H1 (cell line): ENCODE measurements at regions not wholly inside any gene's neighbourhood (a gene's known extent, or its start where the extent isn't known, plus 50 kb on each side); places are given as distances from the start of the nearest gene placed in this dataset.

Experiments used
- CTCF ChIA-PET: fragments of 300-600 bp; sonication (Branson Sonifier 250); formaldehyde crosslinking; loops from one replicate; lab custom pipeline; 2021; ENCODE audit not compliant: partially characterized antibody; lab: Charles Lee
- POLR2A ChIA-PET: fragments of 300-600 bp; sonication (Branson Sonifier 250); formaldehyde crosslinking; loops from one replicate; lab custom pipeline; 2021; ENCODE audit warnings: inconsistent platforms; ENCODE audit not compliant: partially characterized antibody; lab: Charles Lee
- DNase-seq, 2 experiments: peaks; one replicate each; pipeline versions ENCODE4 v3.0.0 to v3.0.0-alpha.2; 2010 to 2022; ENCODE audit warnings: low spot score in 2 of 2, low read depth in 1 of 2, mixed read lengths in 1 of 2
- FAIRE-seq: peaks from 2 replicates; lab custom pipeline; 2011; peaks lifted over from hg19 to GRCh38; lab: Jason Lieb, UNC
- H2AFZ ChIP-seq: 2 replicates; pipeline ENCODE4 v1.8.1; 2012; ENCODE audit warnings: low read length, inconsistent platforms
- H2AK5ac ChIP-seq: 2 replicates; pipeline ENCODE4 v1.6.1; 2013; ENCODE audit warnings: low read depth, low read length
- H2BK120ac ChIP-seq: replicated peaks from 2 replicates; pipeline ENCODE3; 2013; ENCODE audit warnings: low read depth, low read length, inconsistent platforms
- H2BK12ac ChIP-seq: 2 replicates; pipeline ENCODE4 v1.6.1; 2013; ENCODE audit warnings: low read depth, low read length
- H2BK15ac ChIP-seq: 2 replicates; pipeline ENCODE4 v1.6.1; 2013; ENCODE audit warnings: low read length
- H2BK20ac ChIP-seq: 2 replicates; pipeline ENCODE4 v1.6.1; 2013; ENCODE audit warnings: low read length
- H2BK5ac ChIP-seq: 2 replicates; pipeline ENCODE4 v1.6.1; 2013; ENCODE audit warnings: low read depth, low read length
- H3K14ac ChIP-seq: 2 replicates; pipeline ENCODE4 v1.6.1; 2013; ENCODE audit warnings: inconsistent platforms; ENCODE audit not compliant: insufficient read length
- H3K18ac ChIP-seq: 2 replicates; pipeline ENCODE4 v1.6.1; 2013; ENCODE audit warnings: low read length; ENCODE audit errors: extremely low read depth
- H3K23ac ChIP-seq: 2 replicates; pipeline ENCODE4 v1.6.1; 2013; ENCODE audit warnings: inconsistent platforms; ENCODE audit not compliant: insufficient read length
- H3K23me2 ChIP-seq: 2 replicates; pipeline ENCODE4 v1.6.1; 2013; ENCODE audit warnings: low read depth, low read length
- H3K27ac ChIP-seq: 2 replicates; pipeline ENCODE4 v1.6.1; 2011; ENCODE audit warnings: low read depth, low read length, inconsistent platforms
- H3K27me3 ChIP-seq, 4 experiments: replicated peaks in 1 of 4; 1 replicate in 1 of 4; 2 replicates in 3 of 4; pipeline versions ENCODE4 v1.6.1 to v1.8.1; 2011 to 2013; ENCODE audit warnings: low read length in 3 of 4, mild to moderate bottlenecking in 3 of 4, inconsistent platforms in 2 of 4, mixed read lengths in 2 of 4, moderate library complexity in 1 of 4; ENCODE audit not compliant: control insufficient read depth in 3 of 4, insufficient read depth in 3 of 4; ENCODE audit errors: extremely low read depth in 1 of 4
- H3K36me3 ChIP-seq, 4 experiments: 2 replicates each; pipeline versions ENCODE4 v1.6.1 to v1.8.1; 2011 to 2013; ENCODE audit warnings: mild to moderate bottlenecking in 4 of 4, low read length in 3 of 4, moderate library complexity in 2 of 4, control low read depth in 1 of 4, inconsistent platforms in 1 of 4; ENCODE audit not compliant: insufficient read depth in 4 of 4, control insufficient read depth in 2 of 4
- H3K4ac ChIP-seq: replicated peaks from 2 replicates; pipeline ENCODE3; 2013; ENCODE audit warnings: low read length, low read depth, mixed read lengths, inconsistent platforms; ENCODE audit not compliant: insufficient read length
- H3K4me1 ChIP-seq, 4 experiments: replicated peaks in 1 of 4; 1 replicate in 1 of 4; 2 replicates in 3 of 4; pipeline versions ENCODE4 v1.6.1 to v1.8.1; 2011 to 2013; ENCODE audit warnings: low read length in 3 of 4, inconsistent platforms in 2 of 4, mixed read lengths in 1 of 4; ENCODE audit not compliant: insufficient read depth in 4 of 4, control insufficient read depth in 3 of 4
- H3K4me2 ChIP-seq, 2 experiments: 2 replicates each; pipeline versions ENCODE4 v1.6.1 to v1.8.1; 2011 to 2013; ENCODE audit warnings: low read depth in 2 of 2, low read length in 2 of 2, control low read depth in 1 of 2, inconsistent platforms in 1 of 2, mild to moderate bottlenecking in 1 of 2; ENCODE audit not compliant: insufficient read depth in 1 of 2
- H3K4me3 ChIP-seq, 4 experiments: fragments of 200-600, 300-600 bp in 1 of 4; sonication (generic), shearing (Covaris generic), sonication (Bioruptor Twin) in 1 of 4; 2 replicates each; pipeline versions ENCODE4 v1.5.1 to v1.8.1; 2011 to 2016; ENCODE audit warnings: low read length in 4 of 4, low read depth in 3 of 4, control low read depth in 2 of 4, inconsistent platforms in 2 of 4, mild to moderate bottlenecking in 2 of 4, mixed read lengths in 1 of 4, moderate library complexity in 1 of 4; ENCODE audit not compliant: insufficient read depth in 2 of 4; ENCODE audit errors: extremely low read depth in 1 of 4
- H3K56ac ChIP-seq: replicated peaks from 2 replicates; pipeline ENCODE3; 2013; ENCODE audit warnings: low read depth, mild to moderate bottlenecking, mixed read lengths, low read length, inconsistent platforms; ENCODE audit not compliant: insufficient read length
- H3K79me1 ChIP-seq: 2 replicates; pipeline ENCODE4 v1.6.1; 2013; ENCODE audit warnings: low read depth, low read length, control low read depth
- H3K79me2 ChIP-seq, 2 experiments: 2 replicates each; pipeline versions ENCODE4 v1.6.1 to v1.8.1; 2012 to 2013; ENCODE audit warnings: low read length in 2 of 2, mild to moderate bottlenecking in 2 of 2, inconsistent platforms in 1 of 2; ENCODE audit not compliant: insufficient read depth in 2 of 2, control insufficient read depth in 1 of 2
- H3K9ac ChIP-seq, 4 experiments: replicated peaks in 1 of 4; 1 replicate in 1 of 4; 2 replicates in 3 of 4; pipeline versions ENCODE4 v1.6.1 to v1.8.1; 2011 to 2013; ENCODE audit warnings: low read depth in 3 of 4, low read length in 3 of 4, control low read depth in 2 of 4, mild to moderate bottlenecking in 2 of 4, moderate library complexity in 2 of 4, inconsistent platforms in 1 of 4; ENCODE audit errors: extremely low read depth in 1 of 4
- H3K9me3 ChIP-seq, 2 experiments: 2 replicates each; pipeline versions ENCODE4 v1.6.1 to v1.8.1; 2012 to 2013; ENCODE audit warnings: mild to moderate bottlenecking in 2 of 2, moderate library complexity in 2 of 2, control low read depth in 1 of 2, inconsistent platforms in 1 of 2, low read depth in 1 of 2, low read length in 1 of 2, mixed read lengths in 1 of 2; ENCODE audit not compliant: insufficient read depth in 2 of 2
- H4K20me1 ChIP-seq, 2 experiments: replicated peaks in 1 of 2; 2 replicates each; pipeline versions ENCODE3 to v1.8.1; 2011 to 2013; ENCODE audit warnings: inconsistent platforms in 2 of 2, low read length in 2 of 2, mild to moderate bottlenecking in 1 of 2; ENCODE audit not compliant: insufficient read depth in 2 of 2, control insufficient read depth in 1 of 2
- H4K5ac ChIP-seq: 2 replicates; pipeline ENCODE4 v1.6.1; 2013; ENCODE audit warnings: low read length, low read depth, mixed read lengths, inconsistent platforms; ENCODE audit not compliant: insufficient read length
- H4K8ac ChIP-seq: 2 replicates; pipeline ENCODE4 v1.8.0; 2013; ENCODE audit warnings: mild to moderate bottlenecking, moderate library complexity, low read length, inconsistent platforms; ENCODE audit not compliant: insufficient read depth; ENCODE audit errors: extremely low read depth
- H4K91ac ChIP-seq: replicated peaks from 2 replicates; pipeline ENCODE3; 2013; ENCODE audit warnings: low read length, mixed read lengths, inconsistent platforms; ENCODE audit not compliant: insufficient read length
- ASH2L ChIP-seq: fragments of 200-600, 300-600 bp; sonication (generic); IDR thresholded peaks from one replicate; pipeline ENCODE4 v1.7.1; 2017; ENCODE audit warnings: low read length
- ATF3 ChIP-seq: IDR thresholded peaks from 2 replicates; pipeline ENCODE4 v1.6.1; 2011; ENCODE audit warnings: low read depth, mild to moderate bottlenecking, low read length; ENCODE audit not compliant: insufficient read depth
- BCL11A ChIP-seq, 2 experiments: IDR thresholded peaks; one replicate each; pipeline ENCODE4 v1.6.1; 2011; ENCODE audit warnings: low read depth in 2 of 2, low read length in 2 of 2, mild to moderate bottlenecking in 2 of 2
- CBX5 ChIP-seq: fragments of 300-800, 300-1000 bp; sonication (generic); IDR thresholded peaks from 2 replicates; pipeline ENCODE4 v1.7.1; 2016; ENCODE audit warnings: antibody characterized with exemption, low read length, low read depth
- EP300 ChIP-seq, 2 experiments: IDR thresholded peaks; 1 replicate in 1 of 2; 2 replicates in 1 of 2; pipeline ENCODE4 v1.6.1; 2011 to 2012; ENCODE audit warnings: low read depth in 2 of 2, low read length in 2 of 2, mild to moderate bottlenecking in 2 of 2, borderline replicate concordance in 1 of 2, inconsistent platforms in 1 of 2, moderate library complexity in 1 of 2
- HDAC2 ChIP-seq, 2 experiments: fragments of 300-600 bp in 1 of 2; sonication (generic) in 1 of 2; IDR thresholded peaks; 2 replicates each; pipeline ENCODE4 v1.6.1; 2011 to 2012; ENCODE audit warnings: low read depth in 2 of 2, low read length in 2 of 2, mild to moderate bottlenecking in 2 of 2, moderate library complexity in 2 of 2, borderline replicate concordance in 1 of 2, inconsistent platforms in 1 of 2
- HDAC6 ChIP-seq: IDR thresholded peaks from one replicate; pipeline ENCODE4 v1.7.1; 2012; ENCODE audit warnings: low read depth, mild to moderate bottlenecking, inconsistent platforms, low read length, moderate library complexity
- JUND ChIP-seq: IDR thresholded peaks from 2 replicates; pipeline ENCODE4 v1.6.1; 2011; ENCODE audit warnings: mild to moderate bottlenecking, improper control_type of control experiment, low read length
- KDM4A ChIP-seq: IDR thresholded peaks from one replicate; pipeline ENCODE4 v1.7.1; 2012; ENCODE audit warnings: low read depth, mild to moderate bottlenecking, moderate library complexity, low read length, inconsistent platforms; ENCODE audit not compliant: severe bottlenecking
- NANOG ChIP-seq: IDR thresholded peaks from 2 replicates; pipeline ENCODE4 v1.6.1; 2011; ENCODE audit warnings: low read length, low read depth, mild to moderate bottlenecking, inconsistent platforms; ENCODE audit not compliant: insufficient read depth, poor library complexity, severe bottlenecking
- POU5F1 ChIP-seq: IDR thresholded peaks from 2 replicates; pipeline ENCODE4 v1.6.1; 2011; ENCODE audit warnings: low read depth, mild to moderate bottlenecking, low read length, moderate library complexity
- TEAD4 ChIP-seq: IDR thresholded peaks from 2 replicates; pipeline ENCODE4 v1.6.1; 2012; ENCODE audit warnings: low read depth, low read length, inconsistent platforms, mixed read lengths
- WGBS, 2 experiments: shearing (Covaris generic) in 1 of 2; methylation state at CpG; one replicate each; pipeline versions ENCODE4 v1.1.6 to v1.1.7; 2013 to 2015; ENCODE audit warnings: low lambda C conversion rate in 2 of 2, mixed read lengths in 2 of 2, inconsistent platforms in 1 of 2, low coverage in 1 of 2, missing lambda C conversion rate in 1 of 2; ENCODE audit not compliant: insufficient replicate concordance in 2 of 2, insufficient coverage in 1 of 2, insufficient read length in 1 of 2; ENCODE audit errors: extremely low coverage in 1 of 2, missing lambda C conversion rate in 1 of 2; 5-methylcytosine and 5-hydroxymethylcytosine counted together

DNA sequence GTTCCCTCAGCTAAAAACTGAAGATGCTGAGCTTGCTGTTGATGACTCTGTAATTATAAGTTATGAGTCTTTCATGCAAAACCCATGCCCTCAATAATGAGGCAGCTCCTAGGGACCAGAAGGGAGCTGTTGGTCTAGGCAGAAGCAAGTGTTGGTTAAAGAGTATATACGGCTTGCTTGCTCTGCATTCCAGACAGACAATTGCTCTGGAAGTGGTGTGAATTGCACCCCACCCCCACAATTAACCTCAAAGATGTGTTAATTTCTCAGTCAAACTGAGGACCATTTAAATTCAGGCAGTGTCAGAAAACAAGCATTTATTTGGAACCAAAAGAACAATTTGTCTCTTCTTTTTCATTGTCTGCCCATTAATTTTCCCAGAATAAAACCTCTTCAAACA lies 163.5 kb upstream of the EOMES start:
- Histone ChIP-seq H2AFZ (no peak overlapping the region), H3K56ac (no peak overlapping the region), H3K27ac (no peak overlapping the region), H2BK12ac (no peak overlapping the region), H3K9ac (no peak overlapping the region), H3K14ac (no peak overlapping the region), H2BK120ac (no peak overlapping the region), H4K91ac (no peak overlapping the region), H4K20me1 (no peaks in the 10 kb centered on the region), H3K4me1 (peaks cover 0 to 7% (median 5%) of the 10 kb centered on the region in 4 experiments; a peak in 4 of 7 replicates), H3K4me3 (peak overlapping the region in 1 of 4 experiments; percentile 13; a peak in 1 of 8 replicates), H3K18ac (no peak overlapping the region), H2BK5ac (no peak overlapping the region), H3K79me1 (no peaks in the 10 kb centered on the region), H3K4ac (no peak overlapping the region), H2BK15ac (no peak overlapping the region), H3K9me3 (no peaks in the 10 kb centered on the region), H3K79me2 (no peaks in the 10 kb centered on the region), H3K27me3 (no peaks in the 10 kb centered on the region), H4K5ac (no peak overlapping the region), H2AK5ac (no peak overlapping the region), H3K4me2 (peak overlapping the region; percentile 21 to 51; a peak in 3 of 4 replicates), H3K36me3 (no peaks in the 10 kb centered on the region), H4K8ac (no peak overlapping the region), H3K23ac (no peak overlapping the region), H3K23me2 (no peaks in the 10 kb centered on the region), H2BK20ac (no peak overlapping the region)
- 9% methylated on average over 1 of the region's 1 CpG; no CpG with 5 or more reads in 1 of the 2 experiments for WGBS, 2 experiments
- FAIRE-seq (peak; percentile 24), DNase-seq (no peak)
- TF ChIP-seq HDAC6 = no peak
- TF ChIP-seq NANOG = peak; percentile 9
- TF ChIP-seq ASH2L = peak; percentile 33
- no peak for TF ChIP-seq POU5F1
- TF ChIP-seq BCL11A (IDR thresholded peaks at IDR 0.05; ENCODE audit: low read depth in 2 of 2, low read length in 2 of 2) = no peak
- TF ChIP-seq TEAD4 = peak; percentile 65
- no peak for TF ChIP-seq HDAC2 (IDR thresholded peaks at IDR 0.05; ENCODE audit: borderline replicate concordance in 1 of 2, low read depth in 2 of 2, low read length in 2 of 2)
- no peak for TF ChIP-seq ATF3
- TF ChIP-seq JUND = no peak
- TF ChIP-seq CBX5 = no peak
- no peak for TF ChIP-seq KDM4A
- TF ChIP-seq EP300 (IDR thresholded peaks at IDR 0.05; ENCODE audit: borderline replicate concordance in 1 of 2, low read depth in 2 of 2, low read length in 2 of 2) = no peak
- ChIA-PET CTCF (interaction anchor here (0.7 to 1.3 kb wide), 4 partner anchors 28 to 174 kb away, joined by 3 to 6 read pairs (median 3); partner anchors contain the start of gene EOMES), POLR2A (interaction anchor here (0.7 kb wide), 1 partner anchor 400 kb away, joined by 3 read pairs; no protein-coding TSS in a partner anchor)
